CD4-positive, alpha-beta T cell treated with Interleukin-15 for 1 hour (primary cell): ENCODE measurements at regions not wholly inside any gene's neighbourhood (a gene's known extent, or its start where the extent isn't known, plus 50 kb on each side); places are given as distances from the start of the nearest gene placed in this dataset.

Experiments used
- DNase-seq: peaks from one replicate; pipeline ENCODE4 v3.0.0-alpha.2; 2020

GRCh38 chr2:104741860-104742259 lies 112.1 kb upstream of the POU3F3 start:
- DNase-seq, result no peak

DNA sequence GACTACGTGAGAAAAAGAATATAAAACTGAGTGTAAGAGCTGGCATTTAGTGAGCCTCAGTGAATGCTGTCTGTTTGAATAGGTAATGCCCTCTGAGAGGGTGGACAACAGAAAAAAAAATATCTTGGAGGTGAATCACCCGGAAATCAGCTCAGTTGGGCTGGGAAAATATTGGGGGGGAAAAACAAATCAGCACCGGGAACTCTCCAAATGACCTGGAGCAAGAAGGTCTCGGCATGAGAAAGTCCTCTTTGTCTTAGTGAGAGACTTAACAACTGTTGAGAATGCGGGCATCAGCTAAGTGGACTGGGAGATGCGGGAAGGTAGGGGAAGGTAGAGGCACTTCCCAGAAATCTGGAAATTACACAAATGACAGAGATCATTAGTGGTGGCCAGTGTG lies 109.4 kb upstream of the POU3F3 start:
- DNase-seq, result no peak

- DNase-seq, result no peak
These were observed 108.1 kb upstream of the POU3F3 start for GRCh38 chr2:104745846-104746245.

GRCh38 chr2:104746299-104746698 lies 107.6 kb upstream of the POU3F3 start:
- no peak for DNase-seq

- no peak for DNase-seq
These were observed 107.1 kb upstream of the POU3F3 start for GRCh38 chr2:104746858-104747257.

- no peak for DNase-seq
These were observed 104.0 kb upstream of the POU3F3 start for GRCh38 chr2:104749856-104750460.

DNA sequence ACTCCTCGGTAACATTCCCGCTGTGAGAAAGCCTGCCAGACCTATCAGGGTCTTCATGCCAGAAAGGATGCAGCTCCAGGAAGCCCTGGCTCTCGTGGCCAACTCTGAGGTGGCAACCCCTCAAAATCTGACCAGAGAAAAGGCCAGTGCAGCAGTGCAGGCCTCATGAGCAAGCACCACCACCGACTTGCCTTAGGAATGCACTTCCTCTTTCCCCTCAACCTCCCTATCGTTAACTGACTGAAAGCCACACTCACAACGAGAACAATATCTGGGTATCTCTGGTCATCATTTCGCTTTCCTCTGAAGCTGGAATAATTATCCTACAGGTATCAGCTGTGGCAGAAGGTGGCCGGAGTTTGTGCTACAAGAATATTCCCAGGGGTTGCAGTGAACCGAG lies 101.4 kb upstream of the POU3F3 start:
- DNase-seq, result no peak

DNA sequence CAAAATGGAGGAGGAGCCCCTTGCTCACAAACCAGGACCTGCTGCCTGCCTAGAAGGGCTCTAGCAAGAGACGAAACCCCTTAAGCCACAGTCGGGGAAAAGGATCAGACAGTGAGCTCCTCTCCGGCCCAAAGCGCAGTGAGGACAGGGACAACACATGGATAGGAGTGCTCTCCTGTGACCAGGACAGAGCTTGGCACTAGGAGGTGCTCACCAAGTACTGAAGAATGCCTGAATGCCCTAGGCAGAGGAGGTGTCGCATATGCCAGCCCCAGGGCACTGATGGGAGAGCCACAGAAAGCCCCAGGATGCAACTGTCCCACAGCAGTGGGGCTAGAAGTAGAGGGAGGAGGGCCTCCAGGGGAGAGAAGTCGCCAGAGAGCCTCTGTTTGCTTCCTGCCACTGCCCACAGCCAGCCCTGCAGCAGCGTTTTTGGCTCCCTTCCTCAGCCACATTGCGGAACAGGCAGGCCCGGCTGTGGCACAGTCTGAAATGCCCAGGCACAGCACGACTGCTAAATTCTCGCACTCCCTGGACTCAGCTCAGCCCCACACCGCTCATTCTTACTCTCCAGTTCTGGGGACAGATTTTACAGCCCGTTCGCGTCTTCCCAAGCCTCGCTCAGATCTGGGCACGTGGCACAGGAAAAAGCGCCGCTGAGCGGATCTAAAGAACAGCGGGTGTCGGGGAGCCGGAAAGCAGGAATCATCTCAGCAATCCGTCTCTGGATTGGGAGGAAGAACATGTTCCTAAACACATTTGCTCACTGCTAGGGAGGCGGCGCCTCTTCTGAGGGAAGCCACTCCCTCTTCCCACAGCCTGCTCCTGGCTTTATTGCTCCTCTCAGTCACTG lies 98.7 kb upstream of the POU3F3 start:
- DNase-seq, result peak; percentile 22

DNA sequence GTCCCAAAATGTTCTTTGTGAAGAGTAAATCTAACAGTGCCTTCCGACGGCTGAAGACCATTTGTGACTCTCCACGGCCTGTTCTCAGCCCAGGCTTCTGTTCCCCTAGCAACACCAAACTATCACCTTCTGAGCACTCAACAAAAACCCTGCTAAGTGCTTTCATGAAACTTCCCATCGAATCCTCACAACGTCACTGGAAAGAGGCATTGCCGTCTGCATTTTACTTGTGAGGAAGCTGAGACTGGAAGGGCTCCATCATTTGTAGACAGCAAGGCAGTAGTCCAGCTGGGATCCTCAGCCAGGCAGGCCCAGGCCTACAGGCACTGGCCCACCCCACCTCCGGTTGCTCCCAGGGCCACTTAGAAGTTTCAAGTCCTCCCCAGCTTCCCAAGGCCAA lies 97.8 kb upstream of the POU3F3 start:
- no peak for DNase-seq

- DNase-seq, result no peak
These were observed 96.9 kb upstream of the POU3F3 start for GRCh38 chr2:104757056-104757455.

GRCh38 chr2:104758199-104758620 lies 95.7 kb upstream of the POU3F3 start:
- DNase-seq, result no peak

GRCh38 chr2:104762031-104762430 lies 91.9 kb upstream of the POU3F3 start:
- DNase-seq, result no peak

GRCh38 chr2:104766683-104767082 lies 87.2 kb upstream of the POU3F3 start:
- no peak for DNase-seq

- DNase-seq, result no peak
These were observed 85.2 kb upstream of the POU3F3 start for GRCh38 chr2:104768694-104769093.

- DNase-seq, result no peak
These were observed 84.8 kb upstream of the POU3F3 start for GRCh38 chr2:104769096-104769495.

- DNase-seq, result no peak
These were observed 80.9 kb upstream of the POU3F3 start for GRCh38 chr2:104772996-104773395.

GRCh38 chr2:104774631-104775030 lies 79.3 kb upstream of the POU3F3 start:
- no peak for DNase-seq

- DNase-seq, result no peak
These were observed 76.2 kb upstream of the POU3F3 start for GRCh38 chr2:104777721-104778120.

- DNase-seq, result no peak
These were observed 72.8 kb upstream of the POU3F3 start for GRCh38 chr2:104781151-104781550.

GRCh38 chr2:104784264-104784663 lies 69.7 kb upstream of the POU3F3 start:
- DNase-seq, result no peak

- no peak for DNase-seq
These were observed 67.7 kb upstream of the POU3F3 start for GRCh38 chr2:104786204-104786603.

DNA sequence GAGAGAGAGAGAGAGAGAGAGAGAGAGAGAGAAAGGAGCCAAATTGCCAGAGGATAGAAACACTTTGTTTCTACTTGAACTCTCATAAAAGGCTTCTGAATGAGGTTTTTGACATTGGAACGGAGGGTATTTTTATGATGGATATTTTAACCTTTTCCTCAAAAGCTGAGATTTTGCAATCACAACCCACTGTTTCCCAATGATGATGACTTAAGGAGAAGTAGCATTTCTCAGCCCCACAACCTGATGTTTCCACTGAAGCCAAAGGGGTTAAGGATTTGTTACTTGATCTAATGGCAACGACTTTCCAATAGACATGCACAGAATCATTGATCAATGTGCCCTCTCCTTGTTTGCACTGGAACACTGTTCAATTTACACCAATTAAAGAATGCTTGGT lies 67.1 kb upstream of the POU3F3 start:
- DNase-seq, result no peak

GRCh38 chr2:104787298-104788065 lies 66.4 kb upstream of the POU3F3 start:
- DNase-seq, result no peak
